MG63 (cell line): ENCODE measurements at regions not wholly inside any gene's neighbourhood (a gene's known extent, or its start where the extent isn't known, plus 50 kb on each side); places are given as distances from the start of the nearest gene placed in this dataset.
A peak's percentile ranks its signal among the peaks of the same experiment; 100 is the strongest.

Experiments used
- DNase-seq: peaks from one replicate; pipeline ENCODE4 v3.0.0-alpha.2; 2020
- H3K27me3 ChIP-seq: fragments of 250-450 bp; sonication (Bioruptor Pico); 2 replicates; pipeline ENCODE4 v1.5.1; 2020; ENCODE audit warnings: mild to moderate bottlenecking, moderate library complexity
- H3K36me3 ChIP-seq: fragments of 250-450 bp; sonication (Bioruptor Pico); 2 replicates; pipeline ENCODE4 v1.5.1; 2020; ENCODE audit warnings: mild to moderate bottlenecking, moderate library complexity
- H3K4me3 ChIP-seq: fragments of 250-450 bp; sonication (Bioruptor Pico); 2 replicates; pipeline ENCODE4 v1.5.1; 2020; ENCODE audit warnings: mild to moderate bottlenecking, moderate library complexity
- H3K9me3 ChIP-seq: fragments of 250-450 bp; sonication (Bioruptor Pico); 2 replicates; pipeline ENCODE4 v1.5.1; 2020; ENCODE audit warnings: mild to moderate bottlenecking, moderate library complexity

DNA sequence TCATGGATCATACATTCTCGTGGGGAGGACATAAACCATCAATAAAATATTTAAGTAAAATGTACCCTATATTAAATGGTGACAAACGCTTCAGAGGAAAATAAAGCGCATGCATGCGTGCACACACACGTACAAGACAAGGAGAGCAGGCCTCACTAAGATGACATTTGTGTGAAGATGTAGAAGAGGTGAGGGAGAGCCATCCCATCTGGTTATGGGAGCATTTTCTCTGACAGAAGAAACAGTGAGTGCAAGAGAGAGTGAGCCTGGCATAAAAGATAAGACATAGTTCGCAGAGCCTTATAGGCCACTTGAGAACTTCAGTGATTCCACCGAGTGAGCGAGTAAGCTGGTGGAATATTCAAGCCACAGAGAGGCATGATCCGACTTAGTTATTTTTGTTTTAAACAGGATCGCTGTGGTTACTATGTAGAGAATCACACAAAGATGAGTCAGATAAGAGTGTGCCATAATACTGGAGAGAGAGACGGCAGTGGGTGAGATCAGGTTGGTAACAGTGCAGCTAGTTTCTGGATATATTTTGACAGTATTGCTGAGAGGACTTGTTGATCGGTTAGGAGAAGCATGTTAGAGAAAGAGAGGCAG lies 624.2 kb downstream of the PLPP3 start:
- H3K36me3 ChIP-seq = no peaks in the 10 kb centered on the region
- peak; percentile 35 for DNase-seq
- H3K27me3 ChIP-seq = no peaks in the 10 kb centered on the region
- H3K9me3 ChIP-seq = no peaks in the 10 kb centered on the region; the same call in 1 of the 2 replicates
- no peak overlapping the region for H3K4me3 ChIP-seq

- no peaks in the 10 kb centered on the region; the same call in 1 of the 2 replicates for H3K9me3 ChIP-seq
- H3K36me3 ChIP-seq = no peaks in the 10 kb centered on the region
- no peak overlapping the region for H3K4me3 ChIP-seq
- DNase-seq = no peak
- no peaks in the 10 kb centered on the region for H3K27me3 ChIP-seq
Measured at GRCh38 chr1:55951291-55951690, 628.1 kb downstream of the PLPP3 start.

- Histone ChIP-seq H3K4me3 (no peak overlapping the region), H3K36me3 (no peaks in the 10 kb centered on the region), H3K27me3 (no peaks in the 10 kb centered on the region), H3K9me3 (no peaks in the 10 kb centered on the region; the same call in 1 of the 2 replicates)
- DNase-seq = no peak
Measured at GRCh38 chr1:55947446-55947845, 631.9 kb downstream of the PLPP3 start.

GRCh38 chr1:55943721-55944435 lies 635.5 kb downstream of the PLPP3 start:
- Histone ChIP-seq H3K9me3 (no peaks in the 10 kb centered on the region; the same call in 1 of the 2 replicates), H3K4me3 (no peak overlapping the region), H3K36me3 (no peaks in the 10 kb centered on the region), H3K27me3 (no peaks in the 10 kb centered on the region)
- DNase-seq = no peak

DNA sequence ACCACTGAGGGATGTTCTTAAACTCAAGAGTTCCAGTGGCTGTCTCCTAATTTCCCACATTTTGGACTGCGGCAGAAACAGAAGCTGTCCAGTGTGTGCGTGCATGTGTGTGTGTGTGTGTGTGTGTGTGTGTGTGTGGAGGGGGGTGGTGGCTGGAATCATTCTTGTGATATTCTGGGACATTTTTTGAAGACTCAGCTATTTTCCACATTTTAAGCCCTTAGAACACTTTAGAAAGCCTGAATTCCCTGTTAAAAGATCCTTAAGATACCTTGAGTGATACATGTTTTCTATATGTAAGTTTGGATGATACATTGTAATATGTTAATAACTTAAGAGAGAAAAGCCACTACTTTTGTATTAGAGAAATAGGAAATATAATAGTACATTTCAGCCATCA lies 636.4 kb downstream of the PLPP3 start:
- no peaks in the 10 kb centered on the region for H3K27me3 ChIP-seq
- no peaks in the 10 kb centered on the region for H3K36me3 ChIP-seq
- DNase-seq = no peak
- H3K4me3 ChIP-seq = no peak overlapping the region
- H3K9me3 ChIP-seq = no peaks in the 10 kb centered on the region; the same call in 1 of the 2 replicates

DNA sequence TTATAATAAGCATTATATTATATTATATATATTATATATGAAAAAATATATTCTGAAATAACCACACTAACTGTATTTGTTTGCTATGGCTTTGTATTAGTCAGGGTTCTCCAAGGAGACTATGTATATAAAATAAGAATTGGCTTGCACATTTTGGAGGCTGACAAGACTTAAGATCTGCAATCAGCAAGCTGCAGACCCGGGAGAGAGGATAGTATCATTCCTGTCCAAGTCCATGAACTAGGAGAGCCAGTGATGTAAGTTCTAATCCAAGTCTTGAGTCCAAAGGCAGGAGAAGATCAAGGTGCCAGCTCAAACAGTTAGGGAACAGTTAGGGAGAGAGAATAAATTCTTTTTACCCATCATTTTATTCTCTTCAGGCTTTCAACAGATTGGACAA lies 639.5 kb downstream of the PLPP3 start:
- no peak for DNase-seq
- Histone ChIP-seq H3K27me3 (no peaks in the 10 kb centered on the region), H3K9me3 (peaks cover 1% of the 10 kb centered on the region), H3K4me3 (no peak overlapping the region), H3K36me3 (no peaks in the 10 kb centered on the region)

DNA sequence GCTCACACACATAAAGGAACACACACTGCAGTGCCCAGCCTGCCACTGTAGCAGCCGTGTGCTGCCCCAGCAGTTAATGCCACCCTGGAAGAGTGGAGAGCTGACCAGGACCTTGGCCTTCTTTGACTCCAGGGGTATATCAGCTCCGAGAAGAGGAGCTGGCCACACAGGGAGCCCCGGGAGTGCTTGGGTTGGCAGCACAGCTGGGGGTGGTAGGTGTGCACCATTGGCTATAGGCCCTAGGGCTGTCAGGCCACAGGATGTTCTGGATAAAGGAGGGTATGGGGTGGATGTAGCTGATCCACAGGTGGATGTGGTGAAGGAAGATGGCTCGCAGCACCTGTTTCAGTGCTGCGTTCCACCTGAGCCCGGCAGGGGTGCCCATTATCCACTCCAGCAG lies 640.5 kb downstream of the PLPP3 start:
- no peaks in the 10 kb centered on the region for H3K27me3 ChIP-seq
- no peaks in the 10 kb centered on the region for H3K36me3 ChIP-seq
- DNase-seq = no peak
- no peak overlapping the region for H3K4me3 ChIP-seq
- H3K9me3 ChIP-seq = peaks cover 6% of the 10 kb centered on the region

- Histone ChIP-seq H3K27me3 (no peaks in the 10 kb centered on the region), H3K4me3 (no peak overlapping the region), H3K36me3 (no peaks in the 10 kb centered on the region), H3K9me3 (peaks cover 6% of the 10 kb centered on the region)
- peak; percentile 61 for DNase-seq
Measured at GRCh38 chr1:55938376-55938850, 641.0 kb downstream of the PLPP3 start.

DNA sequence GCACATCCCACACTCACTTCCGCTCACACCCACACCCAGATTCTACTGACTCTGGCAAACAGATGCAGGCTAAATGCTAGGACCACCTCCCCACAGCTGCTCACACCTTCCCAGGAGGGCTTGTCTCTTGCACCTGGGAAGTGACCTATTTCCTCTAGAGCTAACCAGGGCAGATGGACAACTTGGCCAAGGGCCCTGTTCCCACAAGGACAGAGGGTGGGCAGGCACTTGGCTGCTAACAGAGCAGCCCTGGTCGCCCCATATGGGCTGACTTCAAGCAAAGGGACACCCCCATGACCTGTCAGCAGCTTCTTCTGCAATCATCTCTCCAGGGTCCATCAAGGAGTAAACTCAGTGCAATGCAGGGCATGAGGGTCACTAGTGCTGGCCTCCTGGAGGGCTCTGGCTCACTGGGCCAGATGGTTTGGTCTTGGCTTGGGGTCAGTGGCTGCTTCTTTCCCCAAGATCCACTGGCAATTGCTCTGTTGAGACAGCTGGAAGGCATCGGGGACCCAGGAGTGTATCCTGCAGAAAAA lies 641.5 kb downstream of the PLPP3 start:
- Histone ChIP-seq H3K9me3 (peaks cover 6% of the 10 kb centered on the region), H3K36me3 (no peaks in the 10 kb centered on the region)
- DNase-seq = no peak

GRCh38 chr1:55935236-55935635 lies 644.1 kb downstream of the PLPP3 start:
- no peak for DNase-seq
- H3K4me3 ChIP-seq = no peak overlapping the region
- no peaks in the 10 kb centered on the region for H3K27me3 ChIP-seq

More for the DNA sequence above, 641.5 kb downstream of the PLPP3 start:
- H3K4me3 ChIP-seq = no peak overlapping the region
- no peaks in the 10 kb centered on the region for H3K27me3 ChIP-seq

DNA sequence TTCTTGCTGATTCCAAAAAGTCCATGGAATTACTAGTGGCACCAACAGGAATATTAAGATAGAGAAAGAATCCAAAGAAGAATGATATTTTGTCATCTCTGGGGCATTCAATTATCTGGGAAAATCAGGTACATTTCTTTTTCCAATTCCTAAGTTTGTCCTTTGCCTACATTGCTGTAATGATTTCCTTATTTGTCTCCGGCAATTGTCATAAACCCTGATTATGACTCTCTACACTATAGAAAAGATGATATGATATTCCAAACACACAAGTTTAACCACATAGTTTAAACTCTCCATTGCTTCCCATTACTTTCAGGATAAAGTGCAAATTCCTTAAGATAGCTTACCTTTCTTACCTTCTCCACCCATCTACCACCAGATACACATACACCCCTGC lies 647.0 kb downstream of the PLPP3 start:
- H3K36me3 ChIP-seq = no peaks in the 10 kb centered on the region
- H3K4me3 ChIP-seq = no peak overlapping the region
- peaks cover 6% of the 10 kb centered on the region for H3K9me3 ChIP-seq
- DNase-seq = no peak
- H3K27me3 ChIP-seq = no peaks in the 10 kb centered on the region

More at GRCh38 chr1:55935236-55935635, 644.1 kb downstream of the PLPP3 start:
- Histone ChIP-seq H3K36me3 (no peaks in the 10 kb centered on the region), H3K9me3 (peaks cover 6% of the 10 kb centered on the region)

- Histone ChIP-seq H3K27me3 (no peaks in the 10 kb centered on the region), H3K9me3 (peaks cover 7% of the 10 kb centered on the region), H3K4me3 (no peak overlapping the region), H3K36me3 (no peaks in the 10 kb centered on the region)
- no peak for DNase-seq
Measured at GRCh38 chr1:55931081-55931940, 648.1 kb downstream of the PLPP3 start.

GRCh38 chr1:55929652-55930051 lies 649.7 kb downstream of the PLPP3 start:
- Histone ChIP-seq H3K36me3 (no peaks in the 10 kb centered on the region), H3K27me3 (no peaks in the 10 kb centered on the region)

GRCh38 chr1:55928576-55928975 lies 650.8 kb downstream of the PLPP3 start:
- no peak for DNase-seq
- no peak overlapping the region for H3K4me3 ChIP-seq
- no peaks in the 10 kb centered on the region for H3K36me3 ChIP-seq
- H3K9me3 ChIP-seq = 0 out of 2 replicates have a peak, but pooled peaks cover 1% of the 10 kb centered on the region
- no peaks in the 10 kb centered on the region for H3K27me3 ChIP-seq

More at GRCh38 chr1:55929652-55930051, 649.7 kb downstream of the PLPP3 start:
- no peak for DNase-seq
- H3K9me3 ChIP-seq = peaks cover 4% of the 10 kb centered on the region
- H3K4me3 ChIP-seq = no peak overlapping the region

GRCh38 chr1:55927702-55928290 lies 651.6 kb downstream of the PLPP3 start:
- no peak overlapping the region for H3K4me3 ChIP-seq
- H3K27me3 ChIP-seq = no peaks in the 10 kb centered on the region
- 0 out of 2 replicates have a peak, but pooled peaks cover 1% of the 10 kb centered on the region for H3K9me3 ChIP-seq
- DNase-seq = no peak
- no peaks in the 10 kb centered on the region for H3K36me3 ChIP-seq

GRCh38 chr1:55926906-55927471 lies 652.4 kb downstream of the PLPP3 start:
- peak; percentile 29 for DNase-seq
- H3K4me3 ChIP-seq = no peak overlapping the region
- 0 out of 2 replicates have a peak, but pooled peaks cover 1% of the 10 kb centered on the region for H3K9me3 ChIP-seq
- H3K27me3 ChIP-seq = no peaks in the 10 kb centered on the region
- no peaks in the 10 kb centered on the region for H3K36me3 ChIP-seq
